RWPE1 (cell line): ENCODE measurements at regions not wholly inside any gene's neighbourhood (a gene's known extent, or its start where the extent isn't known, plus 50 kb on each side); places are given as distances from the start of the nearest gene placed in this dataset.

Experiments used
- CTCF ChIA-PET: fragments of 350-600 bp; sonication (Branson Sonifier 250); formaldehyde crosslinking; extraction: SDS; loops from one replicate; lab custom pipeline; 2021; lab: Yijun Ruan, JAX
- POLR2A ChIA-PET: fragments of 400-600 bp; formaldehyde crosslinking; extraction: SDS; loops from one replicate; lab custom pipeline; 2020; ENCODE audit warnings: antibody characterized with exemption; ENCODE audit not compliant: low non-redundant PET; lab: Yijun Ruan, JAX
- DNase-seq: peaks from one replicate; pipeline ENCODE4 v3.0.0; 2012; ENCODE audit warnings: low spot score
- H3K27ac ChIP-seq: fragments of 450-650 bp; 2 replicates; pipeline ENCODE4 v1.5.1; 2017
- TF ChIP-seq, protein P1 (sequence below): fragments of 450-650 bp; conservative IDR thresholded peaks from 2 replicates; pipeline ENCODE4 v1.5.1; 2017; ENCODE audit warnings: low read depth, mild to moderate bottlenecking

DNA sequence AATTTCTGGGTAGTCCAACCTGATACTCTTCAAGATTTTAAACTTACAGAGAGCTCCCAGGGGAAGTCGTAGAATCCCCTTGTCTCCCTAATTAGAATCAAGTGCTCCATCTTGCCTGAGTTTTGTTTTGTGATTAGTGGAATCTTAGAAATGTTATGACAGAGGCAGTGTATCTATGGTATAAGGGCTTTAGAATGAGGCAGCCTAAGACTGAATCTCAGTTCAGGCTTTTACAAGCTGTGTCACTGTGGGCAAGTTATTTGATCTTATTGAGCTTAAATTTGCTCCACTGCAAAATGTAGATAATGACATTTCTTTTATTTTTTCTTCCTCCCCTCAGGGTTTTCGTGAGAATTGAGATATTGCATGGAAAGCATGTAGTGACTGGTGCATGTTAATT lies 215.5 kb downstream of the POSTN start:
- DNase-seq = no peak
- TF ChIP-seq, protein P1, sequence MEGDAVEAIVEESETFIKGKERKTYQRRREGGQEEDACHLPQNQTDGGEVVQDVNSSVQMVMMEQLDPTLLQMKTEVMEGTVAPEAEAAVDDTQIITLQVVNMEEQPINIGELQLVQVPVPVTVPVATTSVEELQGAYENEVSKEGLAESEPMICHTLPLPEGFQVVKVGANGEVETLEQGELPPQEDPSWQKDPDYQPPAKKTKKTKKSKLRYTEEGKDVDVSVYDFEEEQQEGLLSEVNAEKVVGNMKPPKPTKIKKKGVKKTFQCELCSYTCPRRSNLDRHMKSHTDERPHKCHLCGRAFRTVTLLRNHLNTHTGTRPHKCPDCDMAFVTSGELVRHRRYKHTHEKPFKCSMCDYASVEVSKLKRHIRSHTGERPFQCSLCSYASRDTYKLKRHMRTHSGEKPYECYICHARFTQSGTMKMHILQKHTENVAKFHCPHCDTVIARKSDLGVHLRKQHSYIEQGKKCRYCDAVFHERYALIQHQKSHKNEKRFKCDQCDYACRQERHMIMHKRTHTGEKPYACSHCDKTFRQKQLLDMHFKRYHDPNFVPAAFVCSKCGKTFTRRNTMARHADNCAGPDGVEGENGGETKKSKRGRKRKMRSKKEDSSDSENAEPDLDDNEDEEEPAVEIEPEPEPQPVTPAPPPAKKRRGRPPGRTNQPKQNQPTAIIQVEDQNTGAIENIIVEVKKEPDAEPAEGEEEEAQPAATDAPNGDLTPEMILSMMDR = no peak
- ChIA-PET CTCF (no interaction called here), POLR2A (no interaction called here)
- H3K27ac ChIP-seq = no peak overlapping the region

DNA sequence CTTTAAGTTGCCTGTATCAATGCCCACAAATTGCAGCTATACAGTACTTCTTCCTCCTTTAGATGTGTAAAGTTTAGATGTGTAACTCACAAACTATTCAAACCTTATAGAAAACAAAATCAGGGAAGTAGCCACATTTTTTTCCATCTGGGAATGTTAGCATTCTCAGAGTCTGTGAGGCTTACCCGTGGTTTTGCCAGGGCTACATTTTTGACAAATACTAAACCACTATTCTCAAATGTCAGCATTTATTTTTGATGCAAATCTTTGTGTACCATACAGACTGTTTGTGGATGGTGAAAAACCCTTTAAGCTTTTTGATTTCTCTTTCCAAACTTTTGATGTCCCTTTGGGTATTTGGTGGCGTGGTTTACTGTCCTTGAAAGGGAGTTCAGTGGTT lies 216.4 kb downstream of the POSTN start:
- POLR2A ChIA-PET = no interaction called here
- CTCF ChIA-PET = no interaction called here
- no peak for DNase-seq
- no peak overlapping the region for H3K27ac ChIP-seq
- TF ChIP-seq, protein P1 = no peak

DNA sequence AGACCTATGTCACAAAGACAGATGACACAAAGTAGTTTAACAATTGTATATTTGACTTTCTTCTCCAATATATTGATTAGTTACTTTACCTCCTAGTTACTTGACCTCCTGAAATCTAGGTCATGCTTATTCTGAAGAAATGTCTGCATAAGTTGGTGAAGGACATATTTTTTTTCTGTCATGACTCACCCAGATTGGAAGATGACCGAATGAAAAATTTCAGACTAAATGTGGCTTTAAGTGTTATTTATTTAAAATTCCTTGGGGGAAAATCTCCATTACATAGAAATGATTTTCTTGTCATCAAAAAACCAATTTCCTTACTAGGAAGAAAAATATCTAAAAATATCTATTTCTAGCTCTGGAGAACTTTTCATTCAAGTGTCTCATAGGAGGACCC lies 217.1 kb downstream of the POSTN start:
- POLR2A ChIA-PET = no interaction called here
- TF ChIP-seq, protein P1 = no peak
- CTCF ChIA-PET = no interaction called here
- DNase-seq = no peak
- no peak overlapping the region for H3K27ac ChIP-seq

DNA sequence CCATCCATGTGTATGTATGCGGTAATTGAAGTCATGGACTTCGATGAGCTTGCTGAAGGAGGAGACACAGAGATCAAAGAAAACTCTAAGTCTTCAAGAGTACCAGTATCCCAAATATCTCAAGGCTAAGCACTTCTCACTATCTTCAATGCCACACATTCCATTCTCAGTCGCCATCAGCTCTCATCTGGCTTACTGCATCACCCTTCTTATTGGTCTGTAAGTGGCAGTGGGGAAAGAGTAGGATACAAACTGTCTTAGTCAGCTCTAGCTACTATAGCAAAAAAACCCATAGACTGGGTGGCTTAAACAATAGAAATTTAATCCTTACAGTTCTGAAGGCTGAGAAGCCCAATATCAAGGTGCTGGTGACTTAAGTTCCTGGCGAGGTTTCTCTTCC lies 218.7 kb downstream of the POSTN start:
- TF ChIP-seq, protein P1 = no peak
- CTCF ChIA-PET = no interaction called here
- no peak overlapping the region for H3K27ac ChIP-seq
- POLR2A ChIA-PET = no interaction called here
- no peak for DNase-seq

DNA sequence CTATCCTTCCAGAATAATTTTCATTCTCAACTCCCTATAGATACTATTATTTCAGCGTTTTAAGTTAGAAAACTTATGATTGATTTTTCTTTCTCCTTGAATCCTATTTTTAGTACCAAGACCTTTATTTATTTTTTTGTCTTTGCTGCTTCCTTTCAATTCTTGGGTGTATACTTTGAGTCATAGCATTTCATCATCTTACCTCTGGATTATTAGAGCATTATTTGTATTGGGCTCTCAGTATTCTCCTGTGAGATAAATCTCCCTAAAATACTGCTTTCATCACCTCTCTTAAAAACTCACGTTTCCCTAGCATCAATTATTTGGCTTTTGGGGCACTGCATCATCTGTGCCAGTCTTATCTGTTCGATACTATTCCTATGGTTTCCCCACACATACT lies 222.8 kb downstream of the POSTN start:
- TF ChIP-seq, protein P1 = no peak
- no peak overlapping the region for H3K27ac ChIP-seq
- no peak for DNase-seq
- ChIA-PET CTCF (no interaction called here), POLR2A (no interaction called here)

DNA sequence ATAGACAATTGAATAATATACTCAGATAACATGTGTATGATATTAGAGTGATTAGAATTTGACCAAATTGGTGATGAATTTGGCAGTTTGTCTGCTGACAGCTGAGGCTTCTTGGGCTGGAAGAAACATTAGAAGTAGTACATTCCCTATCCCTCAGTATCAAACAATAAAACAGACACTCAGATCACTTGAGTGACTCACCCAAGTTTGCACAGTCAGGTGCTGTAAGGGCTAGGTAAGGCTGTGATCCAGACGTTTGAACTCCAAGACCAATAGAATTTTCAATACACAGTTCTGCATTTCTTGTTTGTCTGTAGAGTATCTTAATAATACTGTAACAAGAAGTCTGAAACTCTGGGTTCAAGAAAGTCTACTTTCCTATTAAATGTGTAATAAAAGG lies 223.5 kb downstream of the POSTN start:
- peak; percentile 12 for DNase-seq
- no peak overlapping the region for H3K27ac ChIP-seq
- POLR2A ChIA-PET = no interaction called here
- TF ChIP-seq, protein P1 = no peak
- CTCF ChIA-PET = no interaction called here

DNA sequence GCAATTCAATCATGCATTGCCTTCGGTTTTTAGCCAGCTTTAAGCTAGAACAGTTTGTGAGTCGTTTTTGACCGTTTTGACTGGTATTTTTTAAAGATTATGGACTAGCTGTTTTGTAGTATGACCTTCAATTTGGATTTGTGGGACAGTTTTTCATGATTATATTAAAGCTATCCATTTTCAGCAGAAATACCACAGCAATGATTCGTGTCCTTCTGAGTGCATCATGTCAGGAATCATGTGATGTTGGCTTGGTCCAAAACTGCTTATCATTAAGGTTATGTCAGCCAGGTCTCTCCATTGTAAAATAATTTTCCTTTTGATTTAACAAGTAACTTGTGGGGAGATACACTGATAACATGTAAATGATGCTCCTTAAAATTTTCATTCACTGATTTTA lies 229.0 kb downstream of the POSTN start:
- TF ChIP-seq, protein P1 = no peak
- no peak for DNase-seq
- CTCF ChIA-PET = no interaction called here
- POLR2A ChIA-PET = no interaction called here
- H3K27ac ChIP-seq = no peak overlapping the region
